ENCODE measurements at regions not wholly inside any gene's neighbourhood (a gene's known extent, or its start where the extent isn't known, plus 50 kb on each side); places are given as distances from the start of the nearest gene placed in this dataset.

DNA sequence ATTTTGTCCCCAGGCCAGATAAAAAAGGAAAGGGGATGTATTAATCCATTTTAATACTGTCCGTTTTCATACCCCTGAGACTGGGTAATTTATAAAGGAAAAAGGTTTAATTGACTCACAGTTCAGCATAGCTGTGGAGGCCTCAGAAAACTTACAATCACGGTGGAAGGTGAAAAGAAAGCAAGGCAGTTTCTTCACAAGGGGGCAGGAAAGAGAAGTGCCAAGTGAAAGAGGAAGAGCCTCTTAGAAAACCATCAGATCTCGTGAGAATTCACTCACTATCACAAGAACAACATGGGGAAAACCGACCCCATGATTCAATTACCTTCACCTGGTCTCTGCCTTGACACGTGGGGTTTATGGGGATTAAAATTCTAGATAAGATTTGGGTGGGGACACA, 152.5 kb downstream of the IBTK start:
- Histone ChIP-seq H3K27ac (ENCODE audit: insufficient read depth, low read depth, low read length) (no peak overlapping the region), H3K4me3 (replicated peaks in 1 of 3; ENCODE audit: insufficient read depth in 1 of 3, low read depth in 1 of 3, low read length in 3 of 3) (no peak overlapping the region), H3K27me3 (ENCODE audit: control insufficient read depth in 2 of 2, insufficient read depth in 2 of 2, low read length in 2 of 2) (no peaks in the 10 kb centered on the region), H3K9ac (replicated peaks; ENCODE audit: extremely low read depth, insufficient read depth, low read length) (no peak overlapping the region), H3K4me1 (ENCODE audit: control insufficient read depth, extremely low read depth, insufficient read depth, low read length) (no peaks in the 10 kb centered on the region), H3K4me2 (ENCODE audit: insufficient read depth, low read length) (no peak overlapping the region), H3K9me1 (replicated peaks; ENCODE audit: control insufficient read depth, extremely low read depth, insufficient read depth, low read length) (no peaks in the 10 kb centered on the region), H3K9me3 (replicated peaks; ENCODE audit: control insufficient read depth, insufficient read depth, low read length) (no peaks in the 10 kb centered on the region), H3K36me3 (ENCODE audit: control insufficient read depth in 2 of 2, extremely low read depth in 1 of 2, insufficient read depth in 2 of 2, low read length in 2 of 2) (no peaks in the 10 kb centered on the region), H3K79me2 (ENCODE audit: control insufficient read depth, insufficient read depth, low read length) (no peaks in the 10 kb centered on the region), H2AFZ (ENCODE audit: low read depth, low read length) (no peak overlapping the region), H4K20me1 (replicated peaks; ENCODE audit: control insufficient read depth, extremely low read depth, insufficient read depth, low read length) (no peaks in the 10 kb centered on the region)
- intact Hi-C loops (cut with micrococcal nuclease): no loop called here
- TF ChIP-seq MYC (IDR thresholded peaks at IDR 0.05; ENCODE audit: low read depth, low read length) (no peak), FOS (IDR thresholded peaks at IDR 0.05; ENCODE audit: borderline replicate concordance, insufficient read depth, low read length) (no peak), POLR2A (IDR thresholded peaks at IDR 0.05; ENCODE audit: low read depth, low read length) (no peak), EZH2 (IDR thresholded peaks at IDR 0.05; ENCODE audit: borderline replicate concordance, low read depth, low read length, severe bottlenecking) (no peak), JUN (IDR thresholded peaks at IDR 0.05; ENCODE audit: borderline replicate concordance, insufficient read depth, insufficient read length, low read depth) (no peak), POLR2AphosphoS5 (IDR thresholded peaks at IDR 0.05; ENCODE audit: insufficient read depth, low read depth, low read length) (no peak), GATA2 (IDR thresholded peaks at IDR 0.05; ENCODE audit: insufficient read depth, insufficient read length, low read depth, low read length) (no peak)
- TF ChIP-seq, protein P1, sequence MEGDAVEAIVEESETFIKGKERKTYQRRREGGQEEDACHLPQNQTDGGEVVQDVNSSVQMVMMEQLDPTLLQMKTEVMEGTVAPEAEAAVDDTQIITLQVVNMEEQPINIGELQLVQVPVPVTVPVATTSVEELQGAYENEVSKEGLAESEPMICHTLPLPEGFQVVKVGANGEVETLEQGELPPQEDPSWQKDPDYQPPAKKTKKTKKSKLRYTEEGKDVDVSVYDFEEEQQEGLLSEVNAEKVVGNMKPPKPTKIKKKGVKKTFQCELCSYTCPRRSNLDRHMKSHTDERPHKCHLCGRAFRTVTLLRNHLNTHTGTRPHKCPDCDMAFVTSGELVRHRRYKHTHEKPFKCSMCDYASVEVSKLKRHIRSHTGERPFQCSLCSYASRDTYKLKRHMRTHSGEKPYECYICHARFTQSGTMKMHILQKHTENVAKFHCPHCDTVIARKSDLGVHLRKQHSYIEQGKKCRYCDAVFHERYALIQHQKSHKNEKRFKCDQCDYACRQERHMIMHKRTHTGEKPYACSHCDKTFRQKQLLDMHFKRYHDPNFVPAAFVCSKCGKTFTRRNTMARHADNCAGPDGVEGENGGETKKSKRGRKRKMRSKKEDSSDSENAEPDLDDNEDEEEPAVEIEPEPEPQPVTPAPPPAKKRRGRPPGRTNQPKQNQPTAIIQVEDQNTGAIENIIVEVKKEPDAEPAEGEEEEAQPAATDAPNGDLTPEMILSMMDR (IDR thresholded peaks at IDR 0.05; ENCODE audit: extremely low read depth in 1 of 2, insufficient read depth in 1 of 2, low read depth in 1 of 2, low read length in 2 of 2): no peak
- TF ChIP-seq, protein P2, sequence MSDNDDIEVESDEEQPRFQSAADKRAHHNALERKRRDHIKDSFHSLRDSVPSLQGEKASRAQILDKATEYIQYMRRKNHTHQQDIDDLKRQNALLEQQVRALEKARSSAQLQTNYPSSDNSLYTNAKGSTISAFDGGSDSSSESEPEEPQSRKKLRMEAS (IDR thresholded peaks at IDR 0.05; ENCODE audit: insufficient read depth, insufficient read length): no peak
- FAIRE-seq: no peak
- DNase-seq (ENCODE audit: low read depth, low spot score): no peak
- BruUV-seq (replicated peaks): no TSS peak
- dilution Hi-C loops (cut with MboI; ENCODE audit: extremely low pct_ligation_motif_present, low sequenced_read_pairs): no loop called here
- POLR2A ChIA-PET: no interaction called here
- CTCF ChIA-PET: interaction anchor here (0.7 to 1.9 kb wide), 4 partner anchors 8 to 54 kb away, joined by 3 to 6 read pairs (median 3); no protein-coding TSS in a partner anchor

Measured in endothelial cell of umbilical vein (primary cell).